Activated gamma-delta T cell treated with anti-CD3 and anti-CD28 coated beads, Interleukin-2, amount 50 U/mL, for 16 hours (primary cell): ENCODE measurements at regions not wholly inside any gene's neighbourhood (a gene's known extent, or its start where the extent isn't known, plus 50 kb on each side); places are given as distances from the start of the nearest gene placed in this dataset.
"Not testable (repeated sequence)": the region's sequence is repeated elsewhere in the genome, so short reads cannot be mapped to it uniquely, and the experiment has no call there.

Experiments
- DNase-seq: peaks from one replicate; pipeline ENCODE4 v3.0.0-alpha.2; 2020; ENCODE audit warnings: low read depth

- no peak for DNase-seq
Measured at GRCh38 chr2:192775459-192776262, 580.9 kb upstream of the TMEFF2 start.

- DNase-seq: no peak
Measured at GRCh38 chr2:192775011-192775410, 580.3 kb upstream of the TMEFF2 start.

GRCh38 chr2:192773044-192773443 lies 578.3 kb upstream of the TMEFF2 start:
- DNase-seq: no peak

GRCh38 chr2:192749611-192750200 lies 555.0 kb upstream of the TMEFF2 start:
- no peak for DNase-seq

- no peak for DNase-seq
Measured at GRCh38 chr2:192741889-192742288, 547.2 kb upstream of the TMEFF2 start.

- no peak for DNase-seq
Measured at GRCh38 chr2:192735447-192735846, 540.7 kb upstream of the TMEFF2 start.

GRCh38 chr2:192729369-192729768 lies 534.6 kb upstream of the TMEFF2 start:
- no peak for DNase-seq

- no peak for DNase-seq
Measured at GRCh38 chr2:192725991-192726390, 531.3 kb upstream of the TMEFF2 start.

GRCh38 chr2:192719629-192720028 lies 524.9 kb upstream of the TMEFF2 start:
- no peak for DNase-seq

- DNase-seq: no peak
Measured at GRCh38 chr2:192718340-192718739, 523.6 kb upstream of the TMEFF2 start.

GRCh38 chr2:192700934-192701333 lies 506.2 kb upstream of the TMEFF2 start:
- no peak for DNase-seq

- DNase-seq: no peak
Measured at GRCh38 chr2:192697880-192698279, 503.1 kb upstream of the TMEFF2 start.

- no peak for DNase-seq
Measured at GRCh38 chr2:192696857-192697256, 502.1 kb upstream of the TMEFF2 start.

- DNase-seq: no peak
Measured at GRCh38 chr2:192687015-192687414, 492.3 kb upstream of the TMEFF2 start.

- not testable (repeated sequence) for DNase-seq
Measured at GRCh38 chr2:192682511-192682910, 487.8 kb upstream of the TMEFF2 start.

- no peak for DNase-seq
Measured at GRCh38 chr2:192675681-192676080, 480.9 kb upstream of the TMEFF2 start.

- no peak for DNase-seq
Measured at GRCh38 chr2:192669505-192670091, 474.9 kb upstream of the TMEFF2 start.

- not testable (repeated sequence) for DNase-seq
Measured at GRCh38 chr2:192660555-192660954, 465.8 kb upstream of the TMEFF2 start.

GRCh38 chr2:192657362-192657761 lies 462.6 kb upstream of the TMEFF2 start:
- DNase-seq: no peak

GRCh38 chr2:192655916-192656315 lies 461.2 kb upstream of the TMEFF2 start:
- DNase-seq: no peak

GRCh38 chr2:192645811-192646598 lies 451.3 kb upstream of the TMEFF2 start:
- DNase-seq: no peak

GRCh38 chr2:192634557-192634956 lies 439.8 kb upstream of the TMEFF2 start:
- DNase-seq: no peak

GRCh38 chr2:192628017-192628416 lies 433.3 kb upstream of the TMEFF2 start:
- DNase-seq: no peak
